Fibroblast of peridontal ligament (primary cell): ENCODE measurements at regions not wholly inside any gene's neighbourhood (a gene's known extent, or its start where the extent isn't known, plus 50 kb on each side); places are given as distances from the start of the nearest gene placed in this dataset.

ENCODE experiments used
- DNase-seq: peaks from one replicate; pipeline ENCODE4 v3.0.0-alpha.2; 2010; ENCODE audit errors: extremely low read depth

DNA sequence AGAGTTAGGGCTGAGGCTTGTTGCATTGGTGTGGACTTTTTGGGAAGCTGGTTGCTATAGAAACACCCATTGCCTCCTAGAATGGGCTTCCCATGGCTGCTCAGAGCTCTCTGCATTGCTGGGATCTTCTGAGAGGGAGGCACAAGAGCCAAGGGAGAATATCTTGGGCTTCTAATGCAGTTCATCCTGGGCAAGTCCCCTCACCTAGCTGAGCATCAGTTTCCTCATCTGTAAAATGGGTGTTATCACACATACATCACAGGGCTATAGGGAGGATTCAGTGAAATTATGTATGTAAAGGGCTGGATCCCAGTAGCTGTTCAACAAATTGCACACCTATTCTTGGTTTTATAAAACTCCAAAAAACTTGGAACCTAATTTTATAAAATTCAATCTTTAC, 106.1 kb upstream of the ALDH1B1 start:
- DNase-seq = no peak

- DNase-seq = no peak
Measured at GRCh38 chr9:38285236-38285635, 107.3 kb upstream of the ALDH1B1 start.

DNA sequence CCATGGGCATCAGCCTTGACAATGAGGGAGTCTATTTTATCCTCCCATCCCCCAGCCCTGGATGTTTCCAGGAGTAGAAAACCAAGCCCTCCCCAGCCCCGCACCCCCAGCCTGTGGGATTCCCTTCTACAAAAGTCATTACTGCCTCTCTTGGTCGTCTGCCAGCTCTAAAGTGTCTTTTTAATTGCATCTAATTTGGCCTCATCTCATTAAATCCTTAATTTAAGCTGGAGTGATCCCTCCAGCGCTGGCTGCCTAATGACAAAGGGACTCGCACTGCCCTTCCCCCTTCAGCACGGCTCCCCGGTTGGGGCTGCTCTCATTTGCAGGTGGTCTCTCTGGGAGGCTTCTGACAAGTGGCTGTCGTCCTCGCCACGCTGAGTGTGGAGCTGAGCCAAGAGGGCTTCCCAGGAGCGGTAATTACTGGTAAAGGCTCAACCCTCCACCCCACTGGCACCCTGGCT, 107.9 kb upstream of the ALDH1B1 start:
- no peak for DNase-seq

DNA sequence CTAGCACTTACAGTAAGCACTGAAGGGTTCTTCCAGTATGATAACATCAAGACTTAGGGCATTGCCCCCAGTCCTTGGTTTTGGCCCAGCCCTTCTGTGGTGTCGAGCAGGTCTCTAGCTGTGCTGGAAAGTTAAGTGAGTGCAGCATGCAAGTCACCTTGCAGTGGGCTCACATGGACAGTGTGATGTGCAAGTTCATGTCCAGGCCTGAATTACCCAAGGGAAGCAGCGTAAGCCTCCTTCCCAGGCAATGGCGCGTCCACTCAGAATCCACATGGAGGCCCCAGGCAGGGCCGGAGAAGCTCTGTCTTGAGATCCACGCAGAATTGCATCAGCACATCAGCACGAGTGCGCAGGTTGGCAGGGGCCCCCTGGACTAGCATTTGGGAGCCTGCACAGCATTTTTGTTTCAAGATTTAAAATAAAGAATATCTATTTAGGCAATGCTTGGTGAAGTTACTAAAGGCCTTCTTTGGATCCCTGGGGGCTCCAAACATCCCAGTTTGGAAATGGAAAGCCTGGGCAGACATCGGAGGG, 108.4 kb upstream of the ALDH1B1 start:
- DNase-seq = no peak

GRCh38 chr9:38282756-38283155, 109.7 kb upstream of the ALDH1B1 start:
- no peak for DNase-seq

DNA sequence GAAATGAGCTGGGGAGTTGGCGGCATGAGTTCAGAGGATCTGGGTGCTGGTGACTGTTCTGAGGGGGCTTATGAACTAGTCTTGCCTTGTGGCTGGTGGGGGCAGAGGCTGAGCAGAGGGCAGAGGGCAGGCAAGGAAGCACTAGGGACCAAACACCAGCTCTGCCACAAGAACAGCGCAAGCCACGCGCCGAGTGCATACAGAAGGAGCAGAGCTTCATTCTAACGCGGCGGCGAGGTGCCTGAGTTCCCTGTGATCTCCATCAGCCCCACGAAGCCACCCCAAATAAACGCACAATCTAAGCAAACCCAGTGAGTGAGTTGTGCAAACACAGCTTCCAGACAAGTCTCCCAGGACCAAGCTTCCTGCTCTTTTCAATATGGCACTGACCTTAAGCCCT, 110.6 kb upstream of the ALDH1B1 start:
- no peak for DNase-seq

DNA sequence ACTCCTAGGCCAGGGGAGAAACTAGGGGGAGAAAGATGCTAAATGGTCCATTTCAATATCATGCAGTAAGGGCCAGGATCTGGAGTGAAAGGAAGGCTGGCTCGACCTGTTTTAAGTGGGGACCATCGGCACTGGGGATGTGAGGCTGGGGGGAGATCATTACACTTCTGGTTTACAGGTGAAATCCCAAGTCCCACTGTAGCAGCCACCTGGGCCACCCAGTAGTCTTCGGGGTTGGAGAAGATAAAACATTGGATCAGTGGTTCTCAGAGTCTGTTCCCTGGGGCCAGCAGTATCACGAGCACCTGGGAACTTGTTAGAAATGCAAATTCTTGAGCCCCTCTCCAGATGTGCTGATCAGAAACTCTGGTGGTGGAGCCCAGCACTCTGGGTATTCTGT, 111.3 kb upstream of the ALDH1B1 start:
- DNase-seq = no peak

GRCh38 chr9:38280251-38280800, 112.2 kb upstream of the ALDH1B1 start:
- DNase-seq = no peak

DNA sequence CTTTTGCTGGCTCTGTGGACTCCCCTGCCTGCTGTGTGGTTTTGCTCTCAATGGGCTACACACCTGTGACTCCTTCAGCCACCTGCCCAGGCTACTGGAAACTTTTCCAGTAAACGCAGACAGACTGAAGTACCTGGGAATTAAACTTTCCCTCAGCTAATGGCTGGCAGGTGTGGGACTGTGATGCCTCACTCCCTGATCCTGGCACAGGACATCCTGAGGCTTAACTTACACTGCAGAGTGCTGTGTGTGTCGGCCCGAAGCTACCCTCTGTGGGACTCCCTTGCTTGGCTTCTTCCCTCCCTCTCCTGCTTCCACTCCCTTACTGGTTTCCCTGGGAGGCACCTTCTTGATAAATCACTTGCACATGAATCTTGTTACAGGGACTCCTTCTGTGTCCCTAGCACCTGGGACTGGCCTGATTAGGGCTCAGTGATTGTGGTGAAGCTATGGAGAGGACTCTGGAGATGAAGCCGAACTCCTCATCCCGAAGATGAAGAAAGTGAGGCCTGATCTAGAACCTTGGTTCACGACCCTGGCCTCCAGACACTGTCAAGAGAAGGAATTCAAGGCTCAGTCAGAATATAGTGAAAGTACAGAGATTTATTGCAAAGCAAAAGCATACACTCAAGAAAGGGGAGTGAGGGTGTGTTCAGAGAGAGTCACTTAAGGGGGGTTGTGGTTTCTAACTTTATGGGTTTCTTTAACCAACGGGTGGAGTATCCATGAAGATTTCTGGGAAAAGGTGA, 113.4 kb upstream of the ALDH1B1 start:
- no peak for DNase-seq

DNA sequence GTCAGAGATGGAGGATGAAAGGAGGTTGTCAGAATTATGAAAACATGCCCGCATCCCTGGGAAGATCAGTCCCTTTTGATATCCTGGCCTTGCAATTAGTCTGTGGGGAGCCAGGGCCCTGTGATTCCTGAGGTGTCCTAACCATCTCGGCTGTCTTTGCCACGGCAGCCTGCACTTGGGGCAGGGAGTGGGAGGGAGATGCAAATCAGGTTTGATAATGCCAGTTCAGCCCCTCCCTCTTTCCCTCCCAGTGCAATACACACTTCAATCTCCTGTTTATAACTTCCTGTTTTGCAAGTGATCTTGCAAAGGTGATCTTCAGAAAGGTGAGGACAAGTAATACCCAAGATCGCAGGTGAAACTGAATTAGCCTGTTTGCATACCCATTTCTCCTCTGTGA, 114.0 kb upstream of the ALDH1B1 start:
- DNase-seq = no peak

DNA sequence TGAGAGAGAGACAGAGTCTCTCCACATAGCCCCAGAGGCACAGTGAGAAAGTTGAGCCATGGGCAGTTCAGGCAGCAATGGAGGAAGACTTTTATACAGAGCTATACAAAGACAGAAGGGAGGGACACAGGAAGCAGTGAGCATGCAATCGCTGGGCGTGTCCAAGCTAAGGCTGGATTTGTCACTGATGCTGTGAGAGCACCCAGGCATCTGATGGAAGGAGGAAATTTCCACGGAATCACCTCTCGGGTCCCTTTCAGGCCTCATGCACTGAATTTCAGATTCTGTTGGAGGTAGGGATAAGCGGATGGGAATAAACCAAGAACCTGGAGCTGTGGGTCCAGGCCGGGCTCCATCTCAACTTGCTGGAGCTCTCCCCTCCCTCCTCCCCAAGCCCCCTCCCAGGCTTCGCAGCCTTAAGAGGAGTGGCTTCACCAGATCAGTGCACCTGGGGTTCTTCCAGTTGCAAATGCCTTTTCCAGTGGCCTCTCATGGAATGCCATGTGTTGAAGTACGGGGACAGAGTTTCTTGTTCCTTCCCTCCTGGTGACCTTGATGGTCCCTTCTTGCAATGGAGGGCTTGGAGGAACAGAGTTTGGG, 114.8 kb upstream of the ALDH1B1 start:
- no peak for DNase-seq

DNA sequence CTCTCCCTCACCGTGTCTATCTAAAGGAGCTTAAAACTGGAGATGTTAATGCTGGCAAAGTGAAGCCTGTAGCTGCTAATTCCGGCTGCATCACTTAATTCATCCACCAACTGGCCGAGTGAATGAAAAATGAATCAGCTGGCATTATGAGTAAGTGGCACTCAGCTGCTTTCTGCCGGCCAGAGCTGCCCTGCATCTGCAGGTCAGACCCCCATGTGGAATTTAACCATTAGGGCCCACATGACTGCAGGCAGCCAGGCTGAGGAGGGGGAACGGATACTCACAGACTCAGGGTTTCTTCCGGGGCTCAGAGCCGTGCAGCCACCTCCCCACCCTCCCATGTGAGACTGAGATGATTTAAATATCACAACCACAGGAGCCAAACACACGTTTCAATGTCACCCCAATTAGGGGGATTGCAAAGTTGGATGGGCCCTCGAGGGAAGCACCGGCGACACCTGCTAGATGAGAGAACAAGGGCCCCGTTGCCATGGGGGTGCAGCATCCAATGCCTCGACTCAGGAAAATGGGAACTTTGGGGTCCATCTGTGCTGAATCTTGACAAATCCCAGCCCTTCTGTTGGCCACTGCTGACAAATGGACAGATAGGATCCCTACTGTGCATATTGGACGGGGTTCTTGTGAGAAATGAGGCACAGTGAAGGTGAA, 115.6 kb upstream of the ALDH1B1 start:
- no peak for DNase-seq

GRCh38 chr9:38274800-38275199, 117.7 kb upstream of the ALDH1B1 start:
- DNase-seq = peak; percentile 19

GRCh38 chr9:38272710-38273109, 119.8 kb upstream of the ALDH1B1 start:
- no peak for DNase-seq

DNA sequence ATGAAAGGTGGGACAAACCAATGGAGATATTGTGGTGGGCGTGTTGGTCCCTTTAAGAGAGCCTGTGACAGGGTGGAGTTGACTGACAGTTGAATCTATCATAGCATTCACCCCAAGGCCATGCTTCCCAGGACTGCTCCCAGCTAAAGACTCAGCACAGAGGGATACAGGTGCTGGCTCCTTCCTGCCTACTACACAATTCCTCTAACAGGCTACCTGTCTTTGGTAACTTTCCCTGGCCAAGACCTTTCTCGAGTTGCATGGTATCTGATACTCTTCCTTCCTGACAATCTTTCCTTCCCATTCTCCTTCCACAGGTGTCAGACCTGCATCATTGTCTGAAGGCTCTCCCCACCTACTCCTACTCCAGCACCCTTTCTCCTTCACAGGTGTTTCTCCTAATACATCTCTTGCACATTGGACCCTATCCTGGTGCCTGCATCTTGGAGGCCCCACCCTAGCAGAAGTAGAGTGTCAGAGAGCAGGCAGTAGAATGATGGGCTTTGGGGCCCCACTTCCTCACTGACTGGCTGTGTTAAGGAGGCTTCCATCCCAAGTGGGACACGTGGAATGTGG, 120.7 kb upstream of the ALDH1B1 start:
- no peak for DNase-seq

GRCh38 chr9:38269775-38270174, 122.7 kb upstream of the ALDH1B1 start:
- no peak for DNase-seq

GRCh38 chr9:38263532-38263931, 129.0 kb upstream of the ALDH1B1 start:
- peak; percentile 50 for DNase-seq

DNA sequence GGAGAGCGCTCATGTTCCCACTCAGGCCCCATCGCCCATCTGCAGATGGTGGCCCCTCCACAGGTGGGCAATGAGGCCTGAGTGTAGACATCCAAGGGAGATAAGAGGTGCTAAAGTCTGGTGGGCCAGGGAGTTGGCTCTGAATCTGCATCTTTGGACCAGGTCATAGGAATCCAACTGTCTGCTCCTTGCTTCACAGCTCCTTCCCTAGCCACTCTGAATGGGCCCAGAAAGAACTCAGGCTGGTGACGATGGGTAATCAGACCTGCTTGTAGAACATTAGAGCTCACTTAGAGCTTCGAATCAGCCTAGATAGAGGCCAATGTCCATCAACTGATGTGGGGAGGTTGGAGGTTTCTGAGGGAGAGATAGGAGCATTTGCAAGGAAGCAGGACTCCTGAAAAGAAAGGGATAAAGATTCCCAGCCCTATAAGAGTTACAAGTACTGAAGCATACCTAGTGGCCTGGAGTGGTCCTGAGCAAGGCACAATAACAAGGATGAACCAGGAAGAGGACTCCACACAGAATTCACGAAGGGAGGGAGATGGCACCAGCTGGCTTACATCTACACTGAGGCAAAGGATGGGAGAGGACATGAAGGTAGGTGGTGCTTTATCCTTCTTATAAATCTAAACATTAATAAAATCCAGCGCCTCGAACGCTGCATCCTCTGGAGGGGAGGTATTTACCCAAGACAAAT, 132.8 kb upstream of the ALDH1B1 start:
- no peak for DNase-seq

DNA sequence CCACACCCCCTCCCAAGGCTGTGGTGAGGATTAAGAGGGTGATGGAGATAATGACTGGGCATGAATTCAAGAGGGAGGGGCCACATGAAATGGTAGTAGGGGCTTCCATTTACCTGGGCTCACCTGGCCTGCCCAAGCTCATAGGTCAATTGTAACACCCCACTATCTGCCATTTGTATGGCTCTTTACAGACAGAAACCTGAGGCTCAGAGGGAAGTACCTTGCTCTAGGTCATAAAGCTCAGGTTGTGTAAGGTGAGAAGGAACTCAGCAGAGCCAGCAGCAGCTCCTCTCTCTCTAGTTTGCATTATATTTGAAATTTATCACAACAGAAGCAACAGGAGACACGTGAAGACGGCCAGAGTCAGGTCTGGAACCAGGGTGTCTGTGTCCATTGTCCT, 133.4 kb upstream of the ALDH1B1 start:
- no peak for DNase-seq

DNA sequence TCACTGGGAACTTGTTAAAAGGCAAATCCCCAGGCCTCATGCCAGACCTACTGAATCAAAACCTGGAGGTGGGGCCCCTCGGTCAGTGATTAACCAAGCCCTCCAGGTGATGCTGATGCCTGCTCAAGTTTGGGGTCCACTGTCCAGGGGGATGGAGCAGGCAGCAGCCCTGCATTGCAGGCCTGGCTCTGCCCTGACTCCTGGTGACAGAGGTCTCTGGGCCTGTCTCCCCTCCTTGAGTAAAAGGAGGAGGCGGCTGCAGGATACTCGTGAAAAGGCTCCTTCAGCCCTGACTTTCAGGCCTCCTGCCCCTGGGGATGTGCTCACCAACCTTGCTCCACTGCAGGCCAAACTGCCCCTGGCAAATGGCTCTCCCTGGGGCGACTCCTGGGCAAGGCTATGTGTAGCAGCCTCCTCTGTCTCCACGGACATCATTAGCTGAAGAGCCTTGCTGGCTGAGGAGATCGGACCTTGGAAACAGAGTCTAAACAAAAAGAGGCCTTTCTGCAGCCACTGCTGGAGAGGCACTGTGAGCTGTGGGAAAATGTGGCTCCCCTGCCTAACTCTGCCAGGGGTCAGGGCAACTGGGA, 134.8 kb upstream of the ALDH1B1 start:
- no peak for DNase-seq

DNA sequence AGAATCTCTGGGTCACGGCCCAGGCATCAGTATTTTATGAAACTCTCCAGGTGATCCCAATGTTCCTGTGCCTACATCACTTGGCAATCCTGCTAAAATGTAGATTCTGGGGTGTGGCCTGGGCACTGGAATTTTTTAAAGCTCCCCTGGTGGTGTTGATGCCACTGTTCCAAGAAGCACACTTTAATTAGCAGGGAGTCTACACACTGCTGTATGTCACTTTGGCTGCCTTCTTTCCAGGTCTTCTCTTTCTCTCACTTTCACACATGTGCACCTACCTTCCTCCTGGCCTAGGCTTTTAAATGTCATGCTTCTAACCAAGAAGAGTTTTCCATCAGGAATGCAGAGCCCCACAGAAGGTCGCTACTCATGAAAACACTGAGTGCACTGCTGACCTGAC, 136.0 kb upstream of the ALDH1B1 start:
- no peak for DNase-seq
